ENCODE measurements at regions not wholly inside any gene's neighbourhood (a gene's known extent, or its start where the extent isn't known, plus 50 kb on each side); places are given as distances from the start of the nearest gene placed in this dataset.

DNA sequence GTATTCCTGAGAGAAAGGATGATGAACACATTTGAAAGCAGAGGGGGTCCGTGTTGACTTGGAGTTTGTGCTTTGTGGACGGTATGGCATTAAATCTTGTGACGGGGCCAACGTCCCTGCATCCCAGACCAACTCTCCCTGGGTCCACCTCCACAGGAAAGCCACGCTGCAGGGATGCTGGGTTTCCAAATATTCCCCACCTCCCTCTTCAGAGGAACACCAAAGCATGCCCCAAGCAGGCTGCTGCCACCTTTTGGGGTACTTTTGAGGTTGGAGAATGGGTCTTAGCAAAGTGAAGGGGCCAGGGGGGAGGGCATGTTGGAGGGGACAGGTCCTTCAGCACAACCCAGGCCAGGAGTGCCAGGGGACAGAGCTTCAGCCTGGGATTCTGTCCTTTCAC lies 504.4 kb downstream of the TCERG1L start:
- TF ChIP-seq RAD21 (conservative IDR thresholded peaks at IDR 0.05 in 1 of 2, IDR thresholded peaks at IDR 0.05 in 1 of 2) (no peak), RFX5 (IDR thresholded peaks at IDR 0.05) (no peak)

Measured in A549 (cell line).